GM10248 (cell line): ENCODE measurements at regions not wholly inside any gene's neighbourhood (a gene's known extent, or its start where the extent isn't known, plus 50 kb on each side); places are given as distances from the start of the nearest gene placed in this dataset.

Experiments used
- CTCF ChIA-PET: fragments of 300-600 bp; sonication (Branson Sonifier 250); formaldehyde crosslinking; extraction: SDS; loops from one replicate; lab custom pipeline; 2021; ENCODE audit warnings: antibody characterized with exemption; lab: Yijun Ruan, JAX
- POLR2A ChIA-PET: fragments of 350-650 bp; sonication (Branson Sonifier 250); formaldehyde crosslinking; extraction: SDS; loops from one replicate; lab custom pipeline; 2020; ENCODE audit warnings: antibody characterized with exemption; lab: Yijun Ruan, JAX
- DNase-seq: peaks from one replicate; pipeline ENCODE4 v3.0.0; 2012; ENCODE audit errors: extremely low spot score
- CTCF ChIP-seq: IDR thresholded peaks from 2 replicates; pipeline ENCODE4 v1.5.1; 2012; ENCODE audit warnings: mild to moderate bottlenecking, low read depth; ENCODE audit errors: extremely low read depth, missing control alignments, control extremely low read depth

DNA sequence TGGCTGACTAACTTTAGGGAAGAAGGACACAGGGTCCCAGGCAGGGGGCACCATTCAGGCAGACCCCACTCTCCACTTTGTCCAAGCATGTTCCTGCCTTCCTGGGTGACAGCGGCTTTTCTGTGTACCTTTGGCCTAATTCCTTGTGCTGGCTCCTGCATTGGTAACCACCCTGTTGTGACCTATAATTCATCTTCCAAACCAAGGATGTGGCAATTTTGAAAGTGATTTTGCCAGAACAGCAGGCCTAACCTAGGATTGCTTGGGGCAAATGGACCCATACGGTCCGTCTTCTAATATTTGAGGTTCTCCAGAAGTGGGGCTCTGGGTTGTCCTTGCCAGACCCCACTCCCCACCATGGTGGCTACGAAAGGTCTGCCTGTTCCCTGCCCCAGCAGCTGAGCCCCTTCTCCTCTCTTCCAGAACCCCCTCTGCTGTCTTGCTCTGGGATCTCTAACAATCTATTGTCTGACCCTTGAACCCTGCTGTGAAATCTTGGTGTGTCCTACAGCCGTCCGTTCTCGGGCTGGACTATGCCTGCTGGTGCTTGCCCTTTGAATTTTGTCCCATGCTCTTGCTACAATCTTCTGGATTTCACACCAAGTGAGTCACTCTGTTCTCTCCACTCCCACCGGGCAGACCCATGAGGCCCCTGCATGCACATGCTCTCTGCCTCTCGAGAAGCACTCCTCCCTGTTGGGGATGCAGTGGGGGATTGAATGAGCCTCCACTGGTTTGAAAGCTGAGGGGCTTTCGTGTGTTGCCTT, 316.0 kb downstream of the CXCL12 start:
- TF ChIP-seq CTCF: no peak
- DNase-seq: no peak
- ChIA-PET CTCF (no interaction called here), POLR2A (no interaction called here)

- TF ChIP-seq CTCF: no peak
- no peak for DNase-seq
- CTCF ChIA-PET: no interaction called here
- POLR2A ChIA-PET: no interaction called here
Observed at GRCh38 chr10:44067432-44067831, 317.5 kb downstream of the CXCL12 start.

DNA sequence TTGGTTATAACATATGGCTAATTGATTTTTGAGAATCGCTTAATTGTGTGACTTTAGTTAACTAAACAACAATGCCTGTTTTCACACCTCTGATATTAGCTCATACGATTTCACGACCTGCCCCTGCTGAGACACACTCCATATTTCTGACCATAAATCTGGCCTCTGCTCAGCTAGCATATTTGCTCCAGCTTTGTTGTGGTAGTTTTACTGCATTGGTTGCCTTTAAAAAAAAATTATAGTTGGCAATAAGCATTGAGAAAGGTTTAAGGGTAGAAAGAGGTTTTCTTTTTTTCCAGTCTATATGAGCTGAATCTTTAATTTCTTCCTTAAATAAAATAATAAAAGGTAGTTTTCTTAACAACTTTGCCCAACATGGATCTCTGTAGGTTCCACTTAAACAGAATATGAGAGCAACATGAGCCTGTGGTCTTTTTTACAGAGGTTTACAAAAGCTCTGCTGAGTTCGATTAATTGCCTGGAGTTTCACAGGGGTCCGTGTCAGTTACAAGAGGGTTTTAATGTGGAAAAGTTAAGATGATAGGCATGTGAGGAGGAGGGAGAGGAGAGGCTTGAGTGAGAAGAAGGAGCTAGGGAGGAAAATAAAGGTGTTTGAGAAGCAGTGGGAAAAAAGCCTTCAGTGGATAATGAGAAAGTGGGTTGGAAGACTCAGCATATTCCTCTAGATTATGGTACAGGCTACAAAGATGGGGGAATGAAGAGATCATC, 318.2 kb downstream of the CXCL12 start:
- POLR2A ChIA-PET: no interaction called here
- CTCF ChIA-PET: no interaction called here
- no peak for DNase-seq
- no peak for TF ChIP-seq CTCF

DNA sequence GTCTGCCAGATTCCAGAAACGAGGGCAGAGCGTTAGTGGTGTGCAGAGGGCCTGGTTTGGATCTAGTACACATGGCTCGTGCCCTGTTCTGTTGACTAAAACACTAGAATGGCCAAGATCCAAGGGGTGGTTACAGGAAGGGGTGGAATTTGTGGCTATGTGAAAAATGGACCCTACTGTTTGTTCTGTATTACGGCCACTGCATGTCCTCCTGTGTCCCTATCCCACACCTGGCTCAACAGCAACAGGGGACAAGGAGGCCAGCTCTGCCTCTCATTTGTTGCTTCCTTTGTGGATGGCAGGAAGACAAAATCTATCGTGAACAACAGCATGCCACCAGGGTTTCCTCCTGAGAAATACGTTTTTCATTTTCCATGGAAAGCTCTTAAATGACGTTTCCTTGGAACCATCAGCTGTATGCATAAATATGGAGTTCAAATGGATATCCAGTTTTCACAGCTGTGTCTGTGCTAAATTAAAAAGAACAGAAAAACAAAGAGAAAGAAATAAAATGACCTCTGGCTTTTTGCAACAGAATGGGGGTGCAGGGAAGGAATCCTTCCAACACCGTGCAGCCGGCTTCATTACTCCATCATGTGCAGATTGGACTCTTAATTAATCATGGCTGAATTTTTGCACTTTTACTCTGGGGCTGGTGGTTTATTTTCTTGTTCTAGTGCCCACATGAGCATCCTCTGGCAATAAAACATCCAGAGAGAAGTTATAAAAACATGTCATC, 318.9 kb downstream of the CXCL12 start:
- TF ChIP-seq CTCF: no peak
- DNase-seq: no peak
- ChIA-PET CTCF (interaction anchor here (1.2 to 1.4 kb wide), 2 partner anchors 14 to 20 kb away, joined by 3 read pairs; no protein-coding TSS in a partner anchor), POLR2A (no interaction called here)

GRCh38 chr10:44064987-44065787, 319.7 kb downstream of the CXCL12 start:
- no peak for DNase-seq
- TF ChIP-seq CTCF: no peak
- CTCF ChIA-PET: interaction anchor here (1.2 to 1.4 kb wide), 3 partner anchors 14 to 244 kb away, joined by 3 read pairs; no protein-coding TSS in a partner anchor
- POLR2A ChIA-PET: no interaction called here

DNA sequence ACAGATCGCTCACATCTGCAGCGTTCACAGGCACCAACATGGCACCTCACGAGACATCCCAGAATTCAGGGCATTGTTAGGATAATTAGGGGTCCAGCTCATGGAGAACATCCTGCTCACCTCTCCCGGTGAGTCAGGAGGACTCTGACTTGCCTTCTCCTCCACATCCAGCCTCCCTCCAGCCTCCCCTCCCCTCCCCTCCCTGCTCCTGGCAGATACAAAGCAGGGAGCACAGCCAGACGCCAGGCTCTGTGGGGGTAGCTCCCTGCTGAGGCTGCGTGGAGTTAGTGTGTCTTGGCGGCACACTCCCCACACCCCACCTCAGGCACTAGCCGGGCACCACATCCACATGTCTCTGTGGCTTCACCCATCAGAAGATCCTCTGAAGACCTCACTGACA, 320.6 kb downstream of the CXCL12 start:
- ChIA-PET POLR2A (no interaction called here), CTCF (interaction anchor here (1.2 kb wide), 1 partner anchor 245 kb away, joined by 3 read pairs; no protein-coding TSS in a partner anchor)
- no peak for DNase-seq
- TF ChIP-seq CTCF: no peak
